H1 (cell line): ENCODE measurements at regions not wholly inside any gene's neighbourhood (a gene's known extent, or its start where the extent isn't known, plus 50 kb on each side); places are given as distances from the start of the nearest gene placed in this dataset.

Experiments used
- CTCF ChIA-PET: fragments of 300-600 bp; sonication (Branson Sonifier 250); formaldehyde crosslinking; loops from one replicate; lab custom pipeline; 2021; ENCODE audit not compliant: partially characterized antibody; lab: Charles Lee
- POLR2A ChIA-PET: fragments of 300-600 bp; sonication (Branson Sonifier 250); formaldehyde crosslinking; loops from one replicate; lab custom pipeline; 2021; ENCODE audit warnings: inconsistent platforms; ENCODE audit not compliant: partially characterized antibody; lab: Charles Lee
- DNase-seq, 2 experiments: peaks; one replicate each; pipeline versions ENCODE4 v3.0.0 to v3.0.0-alpha.2; 2010 to 2022; ENCODE audit warnings: low spot score in 2 of 2, low read depth in 1 of 2, mixed read lengths in 1 of 2
- FAIRE-seq: peaks from 2 replicates; lab custom pipeline; 2011; peaks lifted over from hg19 to GRCh38; lab: Jason Lieb, UNC
- H2AFZ ChIP-seq: 2 replicates; pipeline ENCODE4 v1.8.1; 2012; ENCODE audit warnings: low read length, inconsistent platforms
- H2AK5ac ChIP-seq: 2 replicates; pipeline ENCODE4 v1.6.1; 2013; ENCODE audit warnings: low read depth, low read length
- H2BK120ac ChIP-seq: replicated peaks from 2 replicates; pipeline ENCODE3; 2013; ENCODE audit warnings: low read depth, low read length, inconsistent platforms
- H2BK12ac ChIP-seq: 2 replicates; pipeline ENCODE4 v1.6.1; 2013; ENCODE audit warnings: low read depth, low read length
- H2BK15ac ChIP-seq: 2 replicates; pipeline ENCODE4 v1.6.1; 2013; ENCODE audit warnings: low read length
- H2BK20ac ChIP-seq: 2 replicates; pipeline ENCODE4 v1.6.1; 2013; ENCODE audit warnings: low read length
- H2BK5ac ChIP-seq: 2 replicates; pipeline ENCODE4 v1.6.1; 2013; ENCODE audit warnings: low read depth, low read length
- H3K14ac ChIP-seq: 2 replicates; pipeline ENCODE4 v1.6.1; 2013; ENCODE audit warnings: inconsistent platforms; ENCODE audit not compliant: insufficient read length
- H3K18ac ChIP-seq: 2 replicates; pipeline ENCODE4 v1.6.1; 2013; ENCODE audit warnings: low read length; ENCODE audit errors: extremely low read depth
- H3K23ac ChIP-seq: 2 replicates; pipeline ENCODE4 v1.6.1; 2013; ENCODE audit warnings: inconsistent platforms; ENCODE audit not compliant: insufficient read length
- H3K23me2 ChIP-seq: 2 replicates; pipeline ENCODE4 v1.6.1; 2013; ENCODE audit warnings: low read depth, low read length
- H3K27ac ChIP-seq: 2 replicates; pipeline ENCODE4 v1.6.1; 2011; ENCODE audit warnings: low read depth, low read length, inconsistent platforms
- H3K27me3 ChIP-seq, 4 experiments: replicated peaks in 1 of 4; 1 replicate in 1 of 4; 2 replicates in 3 of 4; pipeline versions ENCODE4 v1.6.1 to v1.8.1; 2011 to 2013; ENCODE audit warnings: low read length in 3 of 4, mild to moderate bottlenecking in 3 of 4, inconsistent platforms in 2 of 4, mixed read lengths in 2 of 4, moderate library complexity in 1 of 4; ENCODE audit not compliant: control insufficient read depth in 3 of 4, insufficient read depth in 3 of 4; ENCODE audit errors: extremely low read depth in 1 of 4
- H3K36me3 ChIP-seq, 4 experiments: 2 replicates each; pipeline versions ENCODE4 v1.6.1 to v1.8.1; 2011 to 2013; ENCODE audit warnings: mild to moderate bottlenecking in 4 of 4, low read length in 3 of 4, moderate library complexity in 2 of 4, control low read depth in 1 of 4, inconsistent platforms in 1 of 4; ENCODE audit not compliant: insufficient read depth in 4 of 4, control insufficient read depth in 2 of 4
- H3K4ac ChIP-seq: replicated peaks from 2 replicates; pipeline ENCODE3; 2013; ENCODE audit warnings: low read length, low read depth, mixed read lengths, inconsistent platforms; ENCODE audit not compliant: insufficient read length
- H3K4me1 ChIP-seq, 4 experiments: replicated peaks in 1 of 4; 1 replicate in 1 of 4; 2 replicates in 3 of 4; pipeline versions ENCODE4 v1.6.1 to v1.8.1; 2011 to 2013; ENCODE audit warnings: low read length in 3 of 4, inconsistent platforms in 2 of 4, mixed read lengths in 1 of 4; ENCODE audit not compliant: insufficient read depth in 4 of 4, control insufficient read depth in 3 of 4
- H3K4me2 ChIP-seq, 2 experiments: 2 replicates each; pipeline versions ENCODE4 v1.6.1 to v1.8.1; 2011 to 2013; ENCODE audit warnings: low read depth in 2 of 2, low read length in 2 of 2, control low read depth in 1 of 2, inconsistent platforms in 1 of 2, mild to moderate bottlenecking in 1 of 2; ENCODE audit not compliant: insufficient read depth in 1 of 2
- H3K4me3 ChIP-seq, 4 experiments: fragments of 200-600, 300-600 bp in 1 of 4; sonication (generic), shearing (Covaris generic), sonication (Bioruptor Twin) in 1 of 4; 2 replicates each; pipeline versions ENCODE4 v1.5.1 to v1.8.1; 2011 to 2016; ENCODE audit warnings: low read length in 4 of 4, low read depth in 3 of 4, control low read depth in 2 of 4, inconsistent platforms in 2 of 4, mild to moderate bottlenecking in 2 of 4, mixed read lengths in 1 of 4, moderate library complexity in 1 of 4; ENCODE audit not compliant: insufficient read depth in 2 of 4; ENCODE audit errors: extremely low read depth in 1 of 4
- H3K56ac ChIP-seq: replicated peaks from 2 replicates; pipeline ENCODE3; 2013; ENCODE audit warnings: low read depth, mild to moderate bottlenecking, mixed read lengths, low read length, inconsistent platforms; ENCODE audit not compliant: insufficient read length
- H3K79me1 ChIP-seq: 2 replicates; pipeline ENCODE4 v1.6.1; 2013; ENCODE audit warnings: low read depth, low read length, control low read depth
- H3K79me2 ChIP-seq, 2 experiments: 2 replicates each; pipeline versions ENCODE4 v1.6.1 to v1.8.1; 2012 to 2013; ENCODE audit warnings: low read length in 2 of 2, mild to moderate bottlenecking in 2 of 2, inconsistent platforms in 1 of 2; ENCODE audit not compliant: insufficient read depth in 2 of 2, control insufficient read depth in 1 of 2
- H3K9ac ChIP-seq, 4 experiments: replicated peaks in 1 of 4; 1 replicate in 1 of 4; 2 replicates in 3 of 4; pipeline versions ENCODE4 v1.6.1 to v1.8.1; 2011 to 2013; ENCODE audit warnings: low read depth in 3 of 4, low read length in 3 of 4, control low read depth in 2 of 4, mild to moderate bottlenecking in 2 of 4, moderate library complexity in 2 of 4, inconsistent platforms in 1 of 4; ENCODE audit errors: extremely low read depth in 1 of 4
- H3K9me3 ChIP-seq, 2 experiments: 2 replicates each; pipeline versions ENCODE4 v1.6.1 to v1.8.1; 2012 to 2013; ENCODE audit warnings: mild to moderate bottlenecking in 2 of 2, moderate library complexity in 2 of 2, control low read depth in 1 of 2, inconsistent platforms in 1 of 2, low read depth in 1 of 2, low read length in 1 of 2, mixed read lengths in 1 of 2; ENCODE audit not compliant: insufficient read depth in 2 of 2
- H4K20me1 ChIP-seq, 2 experiments: replicated peaks in 1 of 2; 2 replicates each; pipeline versions ENCODE3 to v1.8.1; 2011 to 2013; ENCODE audit warnings: inconsistent platforms in 2 of 2, low read length in 2 of 2, mild to moderate bottlenecking in 1 of 2; ENCODE audit not compliant: insufficient read depth in 2 of 2, control insufficient read depth in 1 of 2
- H4K5ac ChIP-seq: 2 replicates; pipeline ENCODE4 v1.6.1; 2013; ENCODE audit warnings: low read length, low read depth, mixed read lengths, inconsistent platforms; ENCODE audit not compliant: insufficient read length
- H4K8ac ChIP-seq: 2 replicates; pipeline ENCODE4 v1.8.0; 2013; ENCODE audit warnings: mild to moderate bottlenecking, moderate library complexity, low read length, inconsistent platforms; ENCODE audit not compliant: insufficient read depth; ENCODE audit errors: extremely low read depth
- H4K91ac ChIP-seq: replicated peaks from 2 replicates; pipeline ENCODE3; 2013; ENCODE audit warnings: low read length, mixed read lengths, inconsistent platforms; ENCODE audit not compliant: insufficient read length
- BACH1 ChIP-seq: IDR thresholded peaks from 2 replicates; pipeline ENCODE4 v1.6.1; 2012; ENCODE audit warnings: low read length, improper control_type of control experiment
- GTF2F1 ChIP-seq: IDR thresholded peaks from 2 replicates; pipeline ENCODE4 v1.6.1; 2012; ENCODE audit warnings: low read depth, low read length, improper control_type of control experiment, borderline replicate concordance
- TEAD4 ChIP-seq: IDR thresholded peaks from 2 replicates; pipeline ENCODE4 v1.6.1; 2012; ENCODE audit warnings: low read depth, low read length, inconsistent platforms, mixed read lengths
- WGBS, 2 experiments: shearing (Covaris generic) in 1 of 2; methylation state at CpG; one replicate each; pipeline versions ENCODE4 v1.1.6 to v1.1.7; 2013 to 2015; ENCODE audit warnings: low lambda C conversion rate in 2 of 2, mixed read lengths in 2 of 2, inconsistent platforms in 1 of 2, low coverage in 1 of 2, missing lambda C conversion rate in 1 of 2; ENCODE audit not compliant: insufficient replicate concordance in 2 of 2, insufficient coverage in 1 of 2, insufficient read length in 1 of 2; ENCODE audit errors: extremely low coverage in 1 of 2, missing lambda C conversion rate in 1 of 2; 5-methylcytosine and 5-hydroxymethylcytosine counted together

- Histone ChIP-seq H3K9me3 (peaks cover 12 to 17% of the 10 kb centered on the region in 2 experiments), H3K23me2 (no peaks in the 10 kb centered on the region), H3K4me3 (no peak overlapping the region), H2AK5ac (no peak overlapping the region), H3K18ac (no peak overlapping the region), H3K36me3 (no peaks in the 10 kb centered on the region), H4K91ac (no peak overlapping the region), H4K20me1 (no peaks in the 10 kb centered on the region), H3K79me1 (no peaks in the 10 kb centered on the region), H3K23ac (no peak overlapping the region), H2BK20ac (no peak overlapping the region), H3K9ac (no peak overlapping the region), H3K79me2 (no peaks in the 10 kb centered on the region), H2BK120ac (no peak overlapping the region), H3K27me3 (no peaks in the 10 kb centered on the region), H4K5ac (no peak overlapping the region), H2BK5ac (no peak overlapping the region), H3K4ac (no peak overlapping the region), H2BK12ac (no peak overlapping the region), H3K14ac (no peak overlapping the region), H3K56ac (no peak overlapping the region), H2AFZ (no peak overlapping the region), H3K4me1 (no peaks in the 10 kb centered on the region), H2BK15ac (no peak overlapping the region), H3K4me2 (no peak overlapping the region), H3K27ac (no peak overlapping the region), H4K8ac (no peak overlapping the region)
- CTCF ChIA-PET: interaction anchor here (0.8 to 1.3 kb wide), 7 partner anchors 10 to 226 kb away, joined by 3 to 6 read pairs (median 3); no protein-coding TSS in a partner anchor
- DNase-seq: no peak
- POLR2A ChIA-PET: no interaction called here
- FAIRE-seq: no peak
- no peak for TF ChIP-seq BACH1
- TF ChIP-seq GTF2F1: no peak
- TF ChIP-seq TEAD4: no peak
- 81% methylated on average over 8 of the region's 8 CpGs; no CpG with 5 or more reads in 1 of the 2 experiments for WGBS, 2 experiments
These were observed 321.1 kb upstream of the SALL3 start for GRCh38 chr18:78658531-78658930.
